NCI-H510A treated with DMSO at 0.1 percent for 48 hours (cell line): ENCODE measurements at regions not wholly inside any gene's neighbourhood (a gene's known extent, or its start where the extent isn't known, plus 50 kb on each side); places are given as distances from the start of the nearest gene placed in this dataset.
A peak's percentile ranks its signal among the peaks of the same experiment; 100 is the strongest.
"Not testable (repeated sequence)": the region's sequence is repeated elsewhere in the genome, so short reads cannot be mapped to it uniquely, and the experiment has no call there.

Experiments used
- DNase-seq: peaks from one replicate; lab custom pipeline; 2025; lab: John Stamatoyannopoulos, UW

GRCh38 chr13:97875218-97875617, 78.3 kb upstream of the IPO5 start:
- no peak for DNase-seq

- DNase-seq, result peak; percentile 14
Observed at GRCh38 chr13:97875911-97876310, 77.6 kb upstream of the IPO5 start.

GRCh38 chr13:97878431-97879375, 74.8 kb upstream of the IPO5 start:
- DNase-seq, result peak; percentile 66

GRCh38 chr13:97879646-97880310, 73.7 kb upstream of the IPO5 start:
- no peak for DNase-seq

- no peak for DNase-seq
Observed at GRCh38 chr13:97880311-97880675, 73.2 kb upstream of the IPO5 start.

GRCh38 chr13:97881556-97881955, 71.9 kb upstream of the IPO5 start:
- no peak for DNase-seq

GRCh38 chr13:97883396-97883795, 70.1 kb upstream of the IPO5 start:
- no peak for DNase-seq

GRCh38 chr13:97884707-97885468, 68.6 kb upstream of the IPO5 start:
- no peak for DNase-seq

- no peak for DNase-seq
Observed at GRCh38 chr13:97885641-97886040, 67.8 kb upstream of the IPO5 start.

- no peak for DNase-seq
Observed at GRCh38 chr13:97889803-97890202, 63.7 kb upstream of the IPO5 start.

- no peak for DNase-seq
Observed at GRCh38 chr13:97890573-97890972, 62.9 kb upstream of the IPO5 start.

GRCh38 chr13:97891964-97892363, 61.5 kb upstream of the IPO5 start:
- DNase-seq, result not testable (repeated sequence)

- DNase-seq, result no peak
Observed at GRCh38 chr13:97892717-97893116, 60.8 kb upstream of the IPO5 start.

- no peak for DNase-seq
Observed at GRCh38 chr13:97895383-97895782, 58.1 kb upstream of the IPO5 start.

- DNase-seq, result no peak
Observed at GRCh38 chr13:97896446-97896845, 57.0 kb upstream of the IPO5 start.

GRCh38 chr13:97901716-97902115, 51.8 kb upstream of the IPO5 start:
- no peak for DNase-seq
